ENCODE measurements at regions not wholly inside any gene's neighbourhood (a gene's known extent, or its start where the extent isn't known, plus 50 kb on each side); places are given as distances from the start of the nearest gene placed in this dataset.

GRCh38 chr5:65068410-65068809, 299.7 kb downstream of the CWC27 start:
- DNase-seq: no peak

DNA sequence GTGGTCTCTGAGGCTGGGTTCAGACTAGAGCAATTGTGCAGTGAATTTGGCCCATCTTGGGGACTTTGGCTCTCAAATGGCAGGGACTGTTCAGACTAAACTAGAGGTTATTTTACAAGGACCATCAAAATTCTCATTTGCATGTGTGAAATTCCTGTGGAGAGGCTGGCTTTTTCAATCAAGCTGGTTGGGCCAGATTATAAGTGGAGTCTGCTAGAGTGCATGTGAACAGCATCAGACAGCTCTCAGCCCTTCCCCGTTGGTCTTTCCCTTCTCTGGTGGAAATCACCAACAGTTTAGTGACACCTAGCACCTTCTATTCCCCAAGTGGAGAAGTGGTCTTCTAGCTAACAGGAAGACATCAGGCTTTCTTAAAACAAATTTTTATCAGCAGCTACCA, 301.3 kb downstream of the CWC27 start:
- DNase-seq: no peak

- no peak for DNase-seq
These were observed 304.1 kb downstream of the CWC27 start for GRCh38 chr5:65072850-65073249.

DNA sequence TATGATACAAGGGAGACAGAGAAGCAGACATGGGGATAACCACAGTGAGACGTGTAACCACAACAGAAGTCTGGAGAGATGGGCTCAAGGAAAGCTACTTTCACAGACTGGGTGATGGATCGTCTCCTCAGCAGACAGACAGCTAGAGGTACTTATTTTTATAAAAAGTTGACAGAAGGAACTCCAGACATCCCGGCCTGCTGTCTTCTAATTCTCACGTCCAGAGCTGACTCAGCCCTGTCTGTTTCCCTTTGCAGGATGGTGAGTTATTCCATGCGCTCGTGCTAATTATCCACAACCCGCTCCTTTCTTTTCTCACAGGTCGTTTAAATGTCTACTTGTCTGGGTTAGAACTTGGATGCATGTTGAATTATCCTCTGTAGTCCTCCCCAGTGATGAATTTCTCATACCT, 304.5 kb downstream of the CWC27 start:
- no peak for DNase-seq

DNA sequence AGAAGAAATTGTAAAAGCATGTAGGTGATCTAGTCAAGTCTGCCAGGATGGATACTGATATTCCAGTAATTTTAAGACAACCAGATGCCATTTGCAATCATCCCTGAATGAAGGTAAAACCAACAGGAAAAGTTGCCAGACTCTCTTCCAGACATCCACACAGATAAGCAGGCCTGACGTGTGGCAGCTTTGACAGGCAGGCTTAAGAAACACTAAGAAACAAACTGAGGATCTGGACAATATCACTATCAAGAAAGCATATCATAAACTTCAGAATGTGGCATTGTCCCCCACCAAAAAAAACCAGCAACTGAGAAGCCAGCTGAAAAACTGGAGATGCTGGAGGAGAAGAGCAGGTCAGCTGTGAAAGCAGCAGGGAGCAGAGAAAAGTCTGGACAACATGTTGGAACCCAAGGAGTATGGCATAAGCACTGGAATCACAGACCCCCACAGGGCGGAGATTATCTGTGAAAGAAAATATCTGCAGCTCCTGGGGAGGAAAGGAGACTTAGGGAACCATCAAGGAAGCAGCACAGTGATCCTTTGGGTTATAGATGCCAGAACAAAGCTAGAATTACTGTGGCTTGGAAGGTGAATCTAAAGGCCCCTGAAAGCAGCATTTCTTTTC, 307.0 kb downstream of the CWC27 start:
- no peak for DNase-seq

- DNase-seq: peak; percentile 52
These were observed 307.6 kb downstream of the CWC27 start for GRCh38 chr5:65076251-65076869.

DNA sequence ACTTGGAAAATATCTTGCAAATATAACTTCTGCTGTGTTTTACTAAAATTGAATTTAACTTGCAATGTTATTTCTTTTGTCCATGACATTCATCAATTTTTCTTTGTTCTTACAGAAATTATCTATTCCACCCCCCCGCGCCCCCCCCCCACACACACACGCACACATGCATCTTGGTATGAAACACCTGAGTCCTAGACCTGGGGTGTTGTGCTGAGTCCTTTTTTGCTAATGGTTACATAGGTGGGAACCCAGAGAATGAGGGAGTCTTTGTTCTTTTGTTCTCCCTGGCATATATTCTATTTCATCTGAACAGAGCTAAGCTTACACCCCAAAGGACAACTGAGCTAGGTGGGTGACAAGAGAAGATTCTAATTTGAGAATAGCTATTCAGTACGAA, 308.9 kb downstream of the CWC27 start:
- no peak for DNase-seq

DNA sequence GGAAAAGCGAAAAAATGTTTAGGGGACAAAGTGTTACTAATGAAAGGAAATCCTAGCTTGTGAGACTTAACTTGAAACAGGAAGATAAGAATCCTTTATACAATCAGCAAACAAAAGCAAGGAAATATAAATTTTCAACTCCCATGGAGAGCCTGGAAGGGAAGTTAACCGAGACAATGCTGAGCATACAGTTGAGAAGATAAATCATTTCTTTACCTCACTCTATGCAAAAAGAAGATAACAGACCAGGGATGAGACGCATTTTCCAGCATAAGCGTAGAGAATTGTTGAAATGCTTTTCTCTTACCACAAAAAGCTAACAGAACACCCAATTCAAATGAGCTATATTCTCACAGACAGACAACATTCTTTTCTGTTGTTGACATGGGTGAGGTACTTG, 309.6 kb downstream of the CWC27 start:
- no peak for DNase-seq

GRCh38 chr5:65081071-65081470, 312.3 kb downstream of the CWC27 start:
- DNase-seq: no peak

- DNase-seq: no peak
These were observed 316.2 kb downstream of the CWC27 start for GRCh38 chr5:65084795-65085515.

DNA sequence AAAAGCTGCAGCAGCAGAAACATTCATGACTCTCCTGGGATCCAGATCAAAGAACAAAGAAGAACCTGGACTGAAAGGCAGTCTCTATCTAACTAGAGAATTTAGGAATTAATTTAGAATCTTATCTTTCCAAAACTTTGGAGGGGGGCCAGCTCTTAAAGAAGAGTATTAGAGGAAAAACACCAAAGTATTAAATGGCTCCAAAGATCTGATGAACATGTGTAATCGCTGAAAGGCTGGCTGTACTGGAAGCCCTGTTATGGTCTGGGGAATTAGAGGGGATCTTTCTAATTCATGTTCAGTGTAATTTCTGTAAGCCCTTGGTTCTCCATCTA, 316.8 kb downstream of the CWC27 start:
- DNase-seq: no peak

DNA sequence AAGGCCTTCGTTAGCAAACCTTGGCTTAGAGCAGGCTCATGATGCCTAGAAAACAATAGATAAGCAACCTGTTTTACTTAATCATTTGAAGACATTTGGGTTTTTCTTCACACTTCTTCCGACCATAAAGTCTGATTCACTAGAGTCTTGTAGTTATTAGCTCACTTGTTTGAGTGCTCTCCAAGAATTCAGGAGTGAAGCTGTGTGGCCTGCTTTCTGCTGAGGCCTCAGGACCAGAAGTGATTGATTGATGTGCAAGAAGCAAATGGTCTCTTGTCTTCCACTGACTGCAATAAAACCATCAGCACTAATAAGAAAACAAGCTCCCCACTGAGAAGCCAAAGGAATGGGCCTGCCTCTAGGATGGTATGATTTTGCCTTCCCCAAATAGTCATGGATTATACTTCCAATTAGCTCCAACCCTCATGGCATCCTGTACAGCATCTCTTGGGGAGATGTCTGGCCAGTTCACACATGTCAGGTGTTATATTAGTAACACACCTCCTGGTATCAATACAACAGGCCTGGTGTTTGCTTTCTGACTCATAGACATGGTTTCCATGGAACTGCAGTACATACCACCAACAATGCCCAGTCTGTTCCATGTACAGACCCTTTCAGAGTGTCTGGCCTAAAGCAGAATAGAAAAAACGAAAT, 317.6 kb downstream of the CWC27 start:
- DNase-seq: no peak

GRCh38 chr5:65087154-65087553, 318.4 kb downstream of the CWC27 start:
- DNase-seq: no peak

- no peak for DNase-seq
These were observed 325.5 kb downstream of the CWC27 start for GRCh38 chr5:65094279-65094678.

- DNase-seq: no peak
These were observed 329.7 kb downstream of the CWC27 start for GRCh38 chr5:65098393-65098792.

All from activated naive CD4-positive, alpha-beta T cell treated with anti-CD3 and anti-CD28 coated beads, Interleukin-2, amount 50 U/mL, for 16 hours (primary cell).